HEK293 (cell line): ENCODE measurements at regions not wholly inside any gene's neighbourhood (a gene's known extent, or its start where the extent isn't known, plus 50 kb on each side); places are given as distances from the start of the nearest gene placed in this dataset.

ENCODE experiments used
- YY1 ChIP-seq: fragments of 450-650 bp; formaldehyde crosslinking; IDR thresholded peaks from 2 replicates; pipeline ENCODE4 v1.5.1; 2018; ENCODE audit warnings: missing biosample characterization, missing genetic modification characterization
- ZFP3 ChIP-seq: fragments of 450-650 bp; formaldehyde crosslinking; IDR thresholded peaks from 2 replicates; pipeline ENCODE4 v1.5.1; 2016; ENCODE audit warnings: low read depth, missing biosample characterization, missing genetic modification characterization
- ZNF19 ChIP-seq: fragments of 450-650 bp; formaldehyde crosslinking; IDR thresholded peaks from 2 replicates; pipeline ENCODE4; 2016; ENCODE audit warnings: missing biosample characterization, missing genetic modification characterization, low read depth
- ZNF501 ChIP-seq: fragments of 450-650 bp; formaldehyde crosslinking; IDR thresholded peaks from 2 replicates; pipeline ENCODE4 v1.5.1; 2016; ENCODE audit warnings: missing biosample characterization, missing genetic modification characterization
- ZNF600 ChIP-seq: fragments of 450-650 bp; formaldehyde crosslinking; IDR thresholded peaks from 2 replicates; pipeline ENCODE4 v1.5.1; 2016; ENCODE audit warnings: missing biosample characterization, missing genetic modification characterization
- TF ChIP-seq, protein P1 (sequence below): fragments of 450-650 bp; formaldehyde crosslinking; IDR thresholded peaks from 2 replicates; pipeline ENCODE4 v1.5.1; 2016; ENCODE audit warnings: missing biosample characterization, missing genetic modification characterization
- TF ChIP-seq, protein P2 (sequence below): fragments of 450-650 bp; formaldehyde crosslinking; IDR thresholded peaks from 2 replicates; pipeline ENCODE4 v1.5.1; 2016; ENCODE audit warnings: missing biosample characterization, missing genetic modification characterization

DNA sequence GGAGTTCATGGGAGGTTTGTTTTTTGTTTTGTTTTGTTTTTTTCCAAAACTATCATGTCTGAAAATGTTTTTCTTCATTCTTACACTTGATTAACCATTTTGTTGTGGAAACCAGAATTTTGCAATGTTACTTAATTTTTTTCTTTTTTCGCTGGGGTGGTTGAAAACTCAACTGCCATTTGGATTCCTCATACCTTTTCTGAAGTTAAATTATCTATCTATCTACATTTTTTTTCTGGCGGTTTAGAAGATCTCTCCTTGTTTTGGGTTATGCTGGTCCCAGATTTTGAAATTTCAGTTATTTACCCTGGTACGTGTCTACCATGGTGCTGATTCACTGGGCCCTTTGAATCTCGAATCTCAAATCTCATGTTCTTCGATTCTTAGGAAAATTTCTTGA is 316.2 kb upstream of the SMARCA2 start:
- TF ChIP-seq ZNF600 (no peak), ZNF19 (tag by site-specific recombination) (no peak), ZFP3 (tag by site-specific recombination) (no peak), YY1 (tag by site-specific recombination) (no peak), ZNF501 (tag by site-specific recombination) (no peak)
- TF ChIP-seq, protein P1, sequence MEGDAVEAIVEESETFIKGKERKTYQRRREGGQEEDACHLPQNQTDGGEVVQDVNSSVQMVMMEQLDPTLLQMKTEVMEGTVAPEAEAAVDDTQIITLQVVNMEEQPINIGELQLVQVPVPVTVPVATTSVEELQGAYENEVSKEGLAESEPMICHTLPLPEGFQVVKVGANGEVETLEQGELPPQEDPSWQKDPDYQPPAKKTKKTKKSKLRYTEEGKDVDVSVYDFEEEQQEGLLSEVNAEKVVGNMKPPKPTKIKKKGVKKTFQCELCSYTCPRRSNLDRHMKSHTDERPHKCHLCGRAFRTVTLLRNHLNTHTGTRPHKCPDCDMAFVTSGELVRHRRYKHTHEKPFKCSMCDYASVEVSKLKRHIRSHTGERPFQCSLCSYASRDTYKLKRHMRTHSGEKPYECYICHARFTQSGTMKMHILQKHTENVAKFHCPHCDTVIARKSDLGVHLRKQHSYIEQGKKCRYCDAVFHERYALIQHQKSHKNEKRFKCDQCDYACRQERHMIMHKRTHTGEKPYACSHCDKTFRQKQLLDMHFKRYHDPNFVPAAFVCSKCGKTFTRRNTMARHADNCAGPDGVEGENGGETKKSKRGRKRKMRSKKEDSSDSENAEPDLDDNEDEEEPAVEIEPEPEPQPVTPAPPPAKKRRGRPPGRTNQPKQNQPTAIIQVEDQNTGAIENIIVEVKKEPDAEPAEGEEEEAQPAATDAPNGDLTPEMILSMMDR: no peak
- TF ChIP-seq, protein P2, sequence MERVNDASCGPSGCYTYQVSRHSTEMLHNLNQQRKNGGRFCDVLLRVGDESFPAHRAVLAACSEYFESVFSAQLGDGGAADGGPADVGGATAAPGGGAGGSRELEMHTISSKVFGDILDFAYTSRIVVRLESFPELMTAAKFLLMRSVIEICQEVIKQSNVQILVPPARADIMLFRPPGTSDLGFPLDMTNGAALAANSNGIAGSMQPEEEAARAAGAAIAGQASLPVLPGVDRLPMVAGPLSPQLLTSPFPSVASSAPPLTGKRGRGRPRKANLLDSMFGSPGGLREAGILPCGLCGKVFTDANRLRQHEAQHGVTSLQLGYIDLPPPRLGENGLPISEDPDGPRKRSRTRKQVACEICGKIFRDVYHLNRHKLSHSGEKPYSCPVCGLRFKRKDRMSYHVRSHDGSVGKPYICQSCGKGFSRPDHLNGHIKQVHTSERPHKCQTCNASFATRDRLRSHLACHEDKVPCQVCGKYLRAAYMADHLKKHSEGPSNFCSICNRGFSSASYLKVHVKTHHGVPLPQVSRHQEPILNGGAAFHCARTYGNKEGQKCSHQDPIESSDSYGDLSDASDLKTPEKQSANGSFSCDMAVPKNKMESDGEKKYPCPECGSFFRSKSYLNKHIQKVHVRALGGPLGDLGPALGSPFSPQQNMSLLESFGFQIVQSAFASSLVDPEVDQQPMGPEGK (tag by site-specific recombination): no peak
